ENCODE measurements at regions not wholly inside any gene's neighbourhood (a gene's known extent, or its start where the extent isn't known, plus 50 kb on each side); places are given as distances from the start of the nearest gene placed in this dataset.

- DNase-seq (ENCODE audit: unreplicated experiment): no peak
- intact Hi-C loops (cut with micrococcal nuclease): loop anchor here (2.0 to 5.0 kb wide), 2 partner anchors 270 to 399 kb away; no protein-coding TSS in a partner anchor
- Mint-ChIP-seq H3K27ac (ENCODE audit: low read depth, unreplicated experiment) (no peak overlapping the region), H3K36me3 (ENCODE audit: insufficient read depth, unreplicated experiment) (peaks cover 4% of the 10 kb centered on the region), H3K4me1 (ENCODE audit: insufficient read depth, unreplicated experiment) (no peaks in the 10 kb centered on the region), H3K27me3 (ENCODE audit: insufficient read depth, unreplicated experiment) (no peaks in the 10 kb centered on the region), H3K4me3 (ENCODE audit: unreplicated experiment) (no peak overlapping the region), H3K9me3 (ENCODE audit: unreplicated experiment) (no peaks in the 10 kb centered on the region)
- BruUV-seq (replicated peaks): no TSS peak
- POLR2A ChIA-PET: no interaction called here
- CTCF ChIA-PET: no interaction called here
- TF ChIP-seq, protein P1, sequence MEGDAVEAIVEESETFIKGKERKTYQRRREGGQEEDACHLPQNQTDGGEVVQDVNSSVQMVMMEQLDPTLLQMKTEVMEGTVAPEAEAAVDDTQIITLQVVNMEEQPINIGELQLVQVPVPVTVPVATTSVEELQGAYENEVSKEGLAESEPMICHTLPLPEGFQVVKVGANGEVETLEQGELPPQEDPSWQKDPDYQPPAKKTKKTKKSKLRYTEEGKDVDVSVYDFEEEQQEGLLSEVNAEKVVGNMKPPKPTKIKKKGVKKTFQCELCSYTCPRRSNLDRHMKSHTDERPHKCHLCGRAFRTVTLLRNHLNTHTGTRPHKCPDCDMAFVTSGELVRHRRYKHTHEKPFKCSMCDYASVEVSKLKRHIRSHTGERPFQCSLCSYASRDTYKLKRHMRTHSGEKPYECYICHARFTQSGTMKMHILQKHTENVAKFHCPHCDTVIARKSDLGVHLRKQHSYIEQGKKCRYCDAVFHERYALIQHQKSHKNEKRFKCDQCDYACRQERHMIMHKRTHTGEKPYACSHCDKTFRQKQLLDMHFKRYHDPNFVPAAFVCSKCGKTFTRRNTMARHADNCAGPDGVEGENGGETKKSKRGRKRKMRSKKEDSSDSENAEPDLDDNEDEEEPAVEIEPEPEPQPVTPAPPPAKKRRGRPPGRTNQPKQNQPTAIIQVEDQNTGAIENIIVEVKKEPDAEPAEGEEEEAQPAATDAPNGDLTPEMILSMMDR (IDR thresholded peaks at IDR 0.05; ENCODE audit: unreplicated experiment): peak; percentile 17
Observed at GRCh38 chr12:126347421-126347820, 1282.2 kb downstream of the AACS start.

DNA sequence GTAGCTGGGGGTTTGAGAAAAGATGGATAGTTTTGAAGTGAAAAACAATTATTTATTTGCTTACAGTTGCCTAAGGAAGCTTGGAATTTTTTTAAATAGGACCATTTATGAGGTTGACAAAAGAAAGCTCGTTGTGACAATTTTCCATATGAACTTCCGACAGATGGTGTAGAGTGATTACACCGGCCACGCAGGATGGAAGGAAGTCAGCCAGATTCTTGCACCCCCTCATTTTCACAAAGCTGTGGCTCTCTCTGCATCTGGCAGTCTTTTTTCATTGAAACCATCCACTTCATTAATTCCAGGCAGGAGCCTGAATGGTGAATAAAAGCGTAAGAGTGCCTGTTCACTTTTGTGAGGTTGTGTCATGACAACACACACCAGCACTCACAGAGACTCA lies 1284.1 kb downstream of the AACS start:
- no peak overlapping the region for H3K27ac Mint-ChIP-seq (ENCODE audit: low read depth, unreplicated experiment)
- H3K4me3 Mint-ChIP-seq (ENCODE audit: unreplicated experiment): no peak overlapping the region
- intact Hi-C loops (cut with micrococcal nuclease): loop anchor here (5.0 kb wide), 1 partner anchor 268 kb away; no protein-coding TSS in a partner anchor
- ChIA-PET POLR2A (no interaction called here), CTCF (no interaction called here)
- no peaks in the 10 kb centered on the region for H3K9me3 Mint-ChIP-seq (ENCODE audit: unreplicated experiment)
- no TSS peak for BruUV-seq (replicated peaks)
- no peaks in the 10 kb centered on the region for H3K27me3 Mint-ChIP-seq (ENCODE audit: insufficient read depth, unreplicated experiment)
- peaks cover 4% of the 10 kb centered on the region for H3K36me3 Mint-ChIP-seq (ENCODE audit: insufficient read depth, unreplicated experiment)
- peaks cover 17% of the 10 kb centered on the region for H3K4me1 Mint-ChIP-seq (ENCODE audit: insufficient read depth, unreplicated experiment)
- DNase-seq (ENCODE audit: unreplicated experiment): no peak
- TF ChIP-seq, protein P1 (IDR thresholded peaks at IDR 0.05; ENCODE audit: unreplicated experiment): no peak

DNA sequence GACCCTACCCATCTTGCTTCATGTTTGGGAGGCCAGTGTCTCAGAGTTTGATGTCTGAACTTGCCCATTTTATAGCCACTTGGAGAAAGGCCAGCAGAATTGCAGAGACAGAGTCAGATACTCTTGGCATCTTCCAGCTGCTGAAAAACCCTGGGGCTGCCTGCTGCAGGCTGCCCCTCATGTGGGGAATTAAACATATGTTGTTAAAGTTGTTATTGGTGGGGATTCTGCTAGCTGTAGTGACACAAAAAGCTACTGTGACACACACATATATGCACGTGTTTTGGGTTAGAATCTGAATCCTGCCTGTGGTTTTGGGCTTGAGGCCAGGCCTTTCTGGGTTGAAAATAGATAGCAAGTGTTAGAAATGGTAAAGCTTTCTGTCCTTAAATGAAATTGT lies 1288.4 kb downstream of the AACS start:
- peak; percentile 84 for DNase-seq (ENCODE audit: unreplicated experiment)
- TF ChIP-seq, protein P1 (IDR thresholded peaks at IDR 0.05; ENCODE audit: unreplicated experiment): no peak
- H3K4me1 Mint-ChIP-seq (ENCODE audit: insufficient read depth, unreplicated experiment): peaks cover 22% of the 10 kb centered on the region
- H3K9me3 Mint-ChIP-seq (ENCODE audit: unreplicated experiment): no peaks in the 10 kb centered on the region
- peaks cover under 1% of the 10 kb centered on the region for H3K36me3 Mint-ChIP-seq (ENCODE audit: insufficient read depth, unreplicated experiment)
- peak overlapping the region; percentile 76 for H3K27ac Mint-ChIP-seq (ENCODE audit: low read depth, unreplicated experiment)
- BruUV-seq (replicated peaks): no TSS peak
- ChIA-PET CTCF (interaction anchor here (0.7 to 1.0 kb wide), 2 partner anchors 17 to 412 kb away, joined by 3 to 6 read pairs; no protein-coding TSS in a partner anchor), POLR2A (no interaction called here)
- intact Hi-C loops (cut with micrococcal nuclease): no loop called here
- H3K27me3 Mint-ChIP-seq (ENCODE audit: insufficient read depth, unreplicated experiment): no peaks in the 10 kb centered on the region
- H3K4me3 Mint-ChIP-seq (ENCODE audit: unreplicated experiment): no peak overlapping the region

DNA sequence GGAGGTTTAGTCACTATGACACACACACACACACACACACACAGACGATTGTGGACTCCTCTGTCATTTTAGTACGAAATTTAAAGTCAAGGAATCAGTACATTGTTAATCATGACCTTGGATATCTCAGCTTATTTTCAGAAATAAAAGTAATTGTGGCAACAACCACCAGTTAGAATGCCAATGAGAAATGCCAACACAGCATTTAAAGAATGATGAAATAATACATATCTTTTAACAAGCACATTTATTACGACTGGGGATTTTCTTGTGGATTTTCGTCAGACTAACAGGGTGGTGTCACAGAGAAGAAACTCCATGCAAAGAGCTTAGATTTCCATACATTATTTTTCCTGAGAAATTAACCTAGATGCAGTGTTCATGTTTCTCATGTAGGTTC lies 1289.4 kb downstream of the AACS start:
- TF ChIP-seq, protein P1 (IDR thresholded peaks at IDR 0.05; ENCODE audit: unreplicated experiment): no peak
- no peaks in the 10 kb centered on the region for H3K27me3 Mint-ChIP-seq (ENCODE audit: insufficient read depth, unreplicated experiment)
- POLR2A ChIA-PET: interaction anchor here (0.6 to 0.7 kb wide), 2 partner anchors 11 to 97 kb away, joined by 3 read pairs; no protein-coding TSS in a partner anchor
- no TSS peak for BruUV-seq (replicated peaks)
- no peaks in the 10 kb centered on the region for H3K9me3 Mint-ChIP-seq (ENCODE audit: unreplicated experiment)
- H3K36me3 Mint-ChIP-seq (ENCODE audit: insufficient read depth, unreplicated experiment): no peaks in the 10 kb centered on the region
- H3K4me3 Mint-ChIP-seq (ENCODE audit: unreplicated experiment): no peak overlapping the region
- CTCF ChIA-PET: no interaction called here
- intact Hi-C loops (cut with micrococcal nuclease): no loop called here
- peak overlapping the region; percentile 76 for H3K27ac Mint-ChIP-seq (ENCODE audit: low read depth, unreplicated experiment)
- no peak for DNase-seq (ENCODE audit: unreplicated experiment)
- H3K4me1 Mint-ChIP-seq (ENCODE audit: insufficient read depth, unreplicated experiment): peaks cover 22% of the 10 kb centered on the region
